ENCODE measurements at regions not wholly inside any gene's neighbourhood (a gene's known extent, or its start where the extent isn't known, plus 50 kb on each side); places are given as distances from the start of the nearest gene placed in this dataset.

- TF ChIP-seq CTCF (IDR thresholded peaks at IDR 0.05) (no peak), FOXP1 (CRISPR knock-in tag; IDR thresholded peaks at IDR 0.05; ENCODE audit: borderline replicate concordance) (no peak), MYBL2 (CRISPR knock-in tag; IDR thresholded peaks at IDR 0.05) (no peak), CREB1 (CRISPR knock-in tag; IDR thresholded peaks at IDR 0.05) (no peak), RELA (CRISPR knock-in tag; IDR thresholded peaks at IDR 0.05; ENCODE audit: borderline replicate concordance) (no peak), SMAD3 (CRISPR knock-in tag; IDR thresholded peaks at IDR 0.05; ENCODE audit: borderline replicate concordance) (no peak)
These were observed 138.4 kb downstream of the ADSS2 start for GRCh38 chr1:244313346-244313745.
